ENCODE measurements at regions not wholly inside any gene's neighbourhood (a gene's known extent, or its start where the extent isn't known, plus 50 kb on each side); places are given as distances from the start of the nearest gene placed in this dataset.
"Not testable (repeated sequence)": the region's sequence is repeated elsewhere in the genome, so short reads cannot be mapped to it uniquely, and the experiment has no call there.

DNA sequence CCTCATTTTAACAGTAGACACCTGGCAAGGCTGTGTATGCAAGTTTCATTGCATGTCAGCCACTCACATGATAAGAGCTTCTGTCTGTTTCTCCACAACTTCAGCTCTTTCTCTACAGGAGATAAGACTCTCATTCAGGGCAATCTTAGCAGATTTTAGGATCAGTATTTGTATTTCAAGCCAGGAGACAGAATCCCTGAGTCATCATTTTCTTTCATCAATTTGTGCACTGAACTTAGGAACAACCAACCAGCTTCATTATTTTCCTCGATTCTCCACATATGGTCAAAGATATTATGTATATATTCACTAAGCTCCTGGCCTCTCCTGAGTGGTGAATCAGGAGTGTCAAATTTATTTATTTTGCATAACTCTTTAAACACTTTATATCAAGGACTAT is 181.8 kb upstream of the CCNH start:
- Mint-ChIP-seq H3K36me3 (no peaks in the 10 kb centered on the region), H3K27me3 (no peaks in the 10 kb centered on the region), H3K27ac (no peak overlapping the region), H3K9me3 (peaks cover 5% of the 10 kb centered on the region), H3K4me3 (no peak overlapping the region), H3K4me1 (ENCODE audit: unreplicated experiment) (no peaks in the 10 kb centered on the region)
- TF ChIP-seq, protein P1, sequence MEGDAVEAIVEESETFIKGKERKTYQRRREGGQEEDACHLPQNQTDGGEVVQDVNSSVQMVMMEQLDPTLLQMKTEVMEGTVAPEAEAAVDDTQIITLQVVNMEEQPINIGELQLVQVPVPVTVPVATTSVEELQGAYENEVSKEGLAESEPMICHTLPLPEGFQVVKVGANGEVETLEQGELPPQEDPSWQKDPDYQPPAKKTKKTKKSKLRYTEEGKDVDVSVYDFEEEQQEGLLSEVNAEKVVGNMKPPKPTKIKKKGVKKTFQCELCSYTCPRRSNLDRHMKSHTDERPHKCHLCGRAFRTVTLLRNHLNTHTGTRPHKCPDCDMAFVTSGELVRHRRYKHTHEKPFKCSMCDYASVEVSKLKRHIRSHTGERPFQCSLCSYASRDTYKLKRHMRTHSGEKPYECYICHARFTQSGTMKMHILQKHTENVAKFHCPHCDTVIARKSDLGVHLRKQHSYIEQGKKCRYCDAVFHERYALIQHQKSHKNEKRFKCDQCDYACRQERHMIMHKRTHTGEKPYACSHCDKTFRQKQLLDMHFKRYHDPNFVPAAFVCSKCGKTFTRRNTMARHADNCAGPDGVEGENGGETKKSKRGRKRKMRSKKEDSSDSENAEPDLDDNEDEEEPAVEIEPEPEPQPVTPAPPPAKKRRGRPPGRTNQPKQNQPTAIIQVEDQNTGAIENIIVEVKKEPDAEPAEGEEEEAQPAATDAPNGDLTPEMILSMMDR (conservative IDR thresholded peaks at IDR 0.05) = no peak
- DNase-seq (ENCODE audit: extremely low spot score, unreplicated experiment) = no peak

DNA sequence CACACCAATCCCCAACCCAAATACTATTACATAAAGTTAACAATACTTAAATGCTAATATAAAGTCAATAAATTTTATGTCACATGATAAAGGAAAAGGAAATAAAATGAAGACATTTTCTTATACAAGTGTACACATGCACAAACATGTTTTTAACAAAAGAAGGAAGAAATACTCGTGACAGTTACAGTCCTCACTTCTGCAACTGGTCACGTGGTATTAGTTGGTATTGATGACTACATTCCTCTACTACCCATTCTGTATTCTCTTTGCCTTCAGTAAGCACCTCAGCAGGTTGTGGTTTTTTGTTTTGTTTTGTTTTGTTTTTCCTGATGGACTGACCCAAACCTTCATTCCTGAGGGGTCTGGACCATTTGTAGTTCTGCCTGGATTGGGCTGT is 176.9 kb upstream of the CCNH start:
- H3K4me1 Mint-ChIP-seq (ENCODE audit: unreplicated experiment) = no peaks in the 10 kb centered on the region
- H3K27ac Mint-ChIP-seq = no peak overlapping the region
- H3K36me3 Mint-ChIP-seq = no peaks in the 10 kb centered on the region
- H3K9me3 Mint-ChIP-seq = no peaks in the 10 kb centered on the region
- TF ChIP-seq, protein P1 (conservative IDR thresholded peaks at IDR 0.05) = no peak
- no peaks in the 10 kb centered on the region for H3K27me3 Mint-ChIP-seq
- no peak for DNase-seq (ENCODE audit: extremely low spot score, unreplicated experiment)
- no peak overlapping the region for H3K4me3 Mint-ChIP-seq

DNA sequence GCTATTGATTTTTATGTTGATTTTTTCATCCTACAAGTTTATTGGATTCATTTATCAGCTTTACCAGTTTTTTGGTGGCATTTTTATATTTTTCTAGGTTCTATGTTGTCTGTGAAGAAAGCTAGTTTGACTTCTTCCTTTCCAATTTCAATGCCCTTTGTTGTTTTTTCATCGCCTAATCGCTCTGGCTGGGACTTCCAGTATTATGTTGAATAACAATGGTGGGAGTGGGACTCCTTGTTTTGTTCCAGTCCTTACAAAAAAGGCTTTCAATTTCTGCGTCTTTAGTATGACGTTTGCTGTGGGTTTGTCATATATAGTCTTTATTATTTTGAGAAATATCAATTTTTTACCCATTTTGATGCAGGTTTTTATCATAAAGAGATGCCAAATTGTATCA is 175.6 kb upstream of the CCNH start:
- no peaks in the 10 kb centered on the region for H3K4me1 Mint-ChIP-seq (ENCODE audit: unreplicated experiment)
- H3K27me3 Mint-ChIP-seq = no peaks in the 10 kb centered on the region
- TF ChIP-seq, protein P1 (conservative IDR thresholded peaks at IDR 0.05) = no peak
- H3K36me3 Mint-ChIP-seq = no peaks in the 10 kb centered on the region
- no peak for DNase-seq (ENCODE audit: extremely low spot score, unreplicated experiment)
- H3K27ac Mint-ChIP-seq = no peak overlapping the region
- H3K9me3 Mint-ChIP-seq = no peaks in the 10 kb centered on the region
- H3K4me3 Mint-ChIP-seq = no peak overlapping the region

DNA sequence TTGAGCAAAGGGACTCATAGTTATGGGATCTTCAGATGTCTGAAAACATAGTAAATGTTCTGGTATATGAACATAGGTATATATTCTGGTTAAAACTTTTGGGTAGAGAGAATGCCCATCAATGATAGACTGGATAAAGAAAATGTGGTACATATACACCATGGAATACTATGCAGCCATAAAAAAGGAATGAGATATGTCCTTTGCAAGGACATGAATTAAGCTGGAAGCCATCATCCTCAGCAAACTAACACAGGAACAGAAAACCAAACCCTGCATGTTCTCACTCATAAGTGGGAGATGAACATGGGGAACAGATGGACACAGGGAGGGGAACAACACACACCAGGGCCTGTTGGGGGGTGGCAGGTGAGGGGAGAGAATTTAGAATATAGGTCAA is 171.0 kb upstream of the CCNH start:
- not testable (repeated sequence) for H3K36me3 Mint-ChIP-seq; H3K27ac Mint-ChIP-seq; H3K4me3 Mint-ChIP-seq; H3K4me1 Mint-ChIP-seq (ENCODE audit: unreplicated experiment); H3K27me3 Mint-ChIP-seq; H3K9me3 Mint-ChIP-seq; DNase-seq (ENCODE audit: extremely low spot score, unreplicated experiment)

DNA sequence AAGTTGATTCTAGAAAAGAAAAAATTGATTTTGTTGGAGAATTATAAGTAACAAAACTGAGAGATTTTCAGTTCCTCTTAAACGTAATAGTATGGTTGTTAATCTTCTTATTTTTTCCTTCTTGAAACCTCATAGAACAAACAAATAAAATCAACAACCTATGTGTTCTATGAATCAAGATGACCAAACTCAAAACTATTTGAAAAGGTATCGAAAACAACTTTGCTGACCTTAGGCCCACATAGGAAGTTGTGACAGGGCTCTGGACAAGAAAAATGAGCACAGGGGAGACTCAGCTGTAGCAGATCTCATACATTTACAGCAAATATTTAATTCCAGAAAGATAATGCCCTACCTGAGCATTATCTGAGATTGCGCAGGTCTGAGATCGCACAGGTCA is 169.4 kb upstream of the CCNH start:
- Mint-ChIP-seq H3K27me3 (no peaks in the 10 kb centered on the region), H3K9me3 (no peaks in the 10 kb centered on the region), H3K27ac (no peak overlapping the region), H3K36me3 (no peaks in the 10 kb centered on the region), H3K4me1 (ENCODE audit: unreplicated experiment) (no peaks in the 10 kb centered on the region), H3K4me3 (no peak overlapping the region)
- no peak for DNase-seq (ENCODE audit: extremely low spot score, unreplicated experiment)
- TF ChIP-seq, protein P1 (conservative IDR thresholded peaks at IDR 0.05) = no peak

DNA sequence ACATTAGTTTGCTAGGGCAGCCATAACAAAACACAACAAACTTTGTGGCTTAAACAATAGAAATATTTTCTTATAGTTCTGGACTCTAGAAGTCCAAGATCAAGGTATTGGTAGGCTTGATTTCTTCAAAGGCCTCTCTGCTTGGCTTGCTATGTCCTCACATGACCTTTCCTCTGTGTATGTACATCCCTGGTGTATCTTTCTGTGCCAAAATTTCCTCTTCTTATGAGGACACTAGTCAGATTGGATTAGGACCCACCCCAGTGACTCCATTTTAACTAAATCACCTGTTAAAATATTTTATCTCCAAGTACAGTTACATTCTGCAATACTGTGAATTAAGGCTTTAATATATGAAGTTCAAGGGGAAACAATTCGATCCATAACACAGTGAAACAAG is 168.9 kb upstream of the CCNH start:
- H3K4me3 Mint-ChIP-seq = no peak overlapping the region
- H3K4me1 Mint-ChIP-seq (ENCODE audit: unreplicated experiment) = no peaks in the 10 kb centered on the region
- H3K27me3 Mint-ChIP-seq = no peaks in the 10 kb centered on the region
- H3K27ac Mint-ChIP-seq = no peak overlapping the region
- DNase-seq (ENCODE audit: extremely low spot score, unreplicated experiment) = no peak
- no peaks in the 10 kb centered on the region for H3K36me3 Mint-ChIP-seq
- H3K9me3 Mint-ChIP-seq = no peaks in the 10 kb centered on the region
- TF ChIP-seq, protein P1 (conservative IDR thresholded peaks at IDR 0.05) = no peak

All from type B pancreatic cell (in vitro differentiated cells).